ENCODE measurements at regions not wholly inside any gene's neighbourhood (a gene's known extent, or its start where the extent isn't known, plus 50 kb on each side); places are given as distances from the start of the nearest gene placed in this dataset.

DNA sequence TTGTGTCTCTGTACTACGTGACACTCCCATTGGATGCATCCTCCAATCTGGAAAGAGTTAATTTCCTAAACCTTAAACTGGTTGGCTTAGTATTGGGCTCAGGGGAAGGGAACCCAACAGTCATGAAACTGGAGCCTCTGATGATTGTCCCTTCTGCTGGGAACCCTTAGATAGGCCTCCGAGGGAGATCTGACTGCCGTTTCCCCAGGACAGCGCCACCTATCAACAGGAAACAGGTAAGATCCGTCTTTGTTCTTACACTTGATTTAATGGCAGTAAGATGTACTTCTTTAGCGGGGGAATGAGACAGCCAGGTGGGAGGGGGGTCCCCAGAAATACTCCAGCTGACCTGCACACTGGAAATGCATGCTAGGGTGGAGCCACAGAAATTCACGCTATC, 1749.6 kb downstream of the SI start:
- TF ChIP-seq, protein P1, sequence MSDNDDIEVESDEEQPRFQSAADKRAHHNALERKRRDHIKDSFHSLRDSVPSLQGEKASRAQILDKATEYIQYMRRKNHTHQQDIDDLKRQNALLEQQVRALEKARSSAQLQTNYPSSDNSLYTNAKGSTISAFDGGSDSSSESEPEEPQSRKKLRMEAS (IDR thresholded peaks at IDR 0.05): no peak
- no peak for TF ChIP-seq EP300 (IDR thresholded peaks at IDR 0.05; ENCODE audit: borderline replicate concordance)
- TF ChIP-seq TCF12 (IDR thresholded peaks at IDR 0.05; ENCODE audit: low read depth): no peak
- no peak for TF ChIP-seq FOXM1 (IDR thresholded peaks at IDR 0.05; ENCODE audit: borderline replicate concordance, low read depth)
- TF ChIP-seq, protein P2, sequence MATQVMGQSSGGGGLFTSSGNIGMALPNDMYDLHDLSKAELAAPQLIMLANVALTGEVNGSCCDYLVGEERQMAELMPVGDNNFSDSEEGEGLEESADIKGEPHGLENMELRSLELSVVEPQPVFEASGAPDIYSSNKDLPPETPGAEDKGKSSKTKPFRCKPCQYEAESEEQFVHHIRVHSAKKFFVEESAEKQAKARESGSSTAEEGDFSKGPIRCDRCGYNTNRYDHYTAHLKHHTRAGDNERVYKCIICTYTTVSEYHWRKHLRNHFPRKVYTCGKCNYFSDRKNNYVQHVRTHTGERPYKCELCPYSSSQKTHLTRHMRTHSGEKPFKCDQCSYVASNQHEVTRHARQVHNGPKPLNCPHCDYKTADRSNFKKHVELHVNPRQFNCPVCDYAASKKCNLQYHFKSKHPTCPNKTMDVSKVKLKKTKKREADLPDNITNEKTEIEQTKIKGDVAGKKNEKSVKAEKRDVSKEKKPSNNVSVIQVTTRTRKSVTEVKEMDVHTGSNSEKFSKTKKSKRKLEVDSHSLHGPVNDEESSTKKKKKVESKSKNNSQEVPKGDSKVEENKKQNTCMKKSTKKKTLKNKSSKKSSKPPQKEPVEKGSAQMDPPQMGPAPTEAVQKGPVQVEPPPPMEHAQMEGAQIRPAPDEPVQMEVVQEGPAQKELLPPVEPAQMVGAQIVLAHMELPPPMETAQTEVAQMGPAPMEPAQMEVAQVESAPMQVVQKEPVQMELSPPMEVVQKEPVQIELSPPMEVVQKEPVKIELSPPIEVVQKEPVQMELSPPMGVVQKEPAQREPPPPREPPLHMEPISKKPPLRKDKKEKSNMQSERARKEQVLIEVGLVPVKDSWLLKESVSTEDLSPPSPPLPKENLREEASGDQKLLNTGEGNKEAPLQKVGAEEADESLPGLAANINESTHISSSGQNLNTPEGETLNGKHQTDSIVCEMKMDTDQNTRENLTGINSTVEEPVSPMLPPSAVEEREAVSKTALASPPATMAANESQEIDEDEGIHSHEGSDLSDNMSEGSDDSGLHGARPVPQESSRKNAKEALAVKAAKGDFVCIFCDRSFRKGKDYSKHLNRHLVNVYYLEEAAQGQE (IDR thresholded peaks at IDR 0.05; ENCODE audit: low read depth): no peak
- no peak for TF ChIP-seq YY1 (IDR thresholded peaks at IDR 0.05; ENCODE audit: low read depth)
- TF ChIP-seq ZBTB7A (IDR thresholded peaks at IDR 0.05; ENCODE audit: low read depth): no peak

DNA sequence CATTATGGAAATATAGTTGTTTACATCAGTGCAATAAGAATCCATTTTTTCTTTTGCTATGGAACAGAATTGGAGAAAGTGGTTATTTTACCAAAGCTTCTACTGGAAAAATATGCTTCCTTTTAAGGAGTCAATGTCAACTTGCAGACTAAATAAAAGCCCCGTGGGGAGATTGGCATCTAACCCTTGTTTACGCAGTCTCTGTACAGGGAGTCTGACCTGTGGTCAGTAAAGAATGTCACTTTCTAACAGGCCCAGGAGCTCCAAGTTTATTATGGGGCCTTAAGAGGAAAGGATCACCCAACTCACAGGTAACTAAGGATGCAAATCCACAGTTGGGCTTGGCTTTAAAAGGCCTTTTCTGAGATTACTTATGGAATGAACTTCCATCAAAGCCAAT, 1751.2 kb downstream of the SI start:
- TF ChIP-seq EGR1 (IDR thresholded peaks at IDR 0.05): no peak
- no peak for TF ChIP-seq TEAD4 (IDR thresholded peaks at IDR 0.05)
- TF ChIP-seq, protein P1 (IDR thresholded peaks at IDR 0.05): no peak
- no peak for TF ChIP-seq YY1 (IDR thresholded peaks at IDR 0.05; ENCODE audit: low read depth)
- no peak for TF ChIP-seq TCF12 (IDR thresholded peaks at IDR 0.05; ENCODE audit: low read depth)
- no peak for TF ChIP-seq CREB1 (IDR thresholded peaks at IDR 0.05; ENCODE audit: low read depth)

DNA sequence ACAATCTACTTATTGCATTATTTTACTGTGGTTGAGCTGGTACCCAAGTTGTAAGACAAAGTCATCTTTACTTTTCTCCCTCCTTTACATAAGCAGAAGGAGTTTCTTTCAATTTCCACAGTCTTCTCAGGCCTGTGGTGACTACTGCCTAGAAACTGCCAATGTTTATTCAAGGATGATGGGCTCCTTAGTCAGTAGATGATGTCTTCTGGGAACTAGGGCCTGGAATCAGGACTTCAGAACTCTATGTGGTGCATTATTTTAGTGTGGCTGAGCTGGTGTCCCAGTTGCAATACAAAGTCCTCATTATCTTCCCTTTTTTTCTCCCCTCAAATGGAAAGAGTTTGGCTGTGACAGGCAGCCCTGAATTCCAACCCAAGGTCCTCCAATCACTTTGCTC, 1762.5 kb downstream of the SI start:
- TF ChIP-seq YY1 (IDR thresholded peaks at IDR 0.05; ENCODE audit: low read depth) (no peak), CEBPB (IDR thresholded peaks at IDR 0.05) (no peak), CREB1 (IDR thresholded peaks at IDR 0.05; ENCODE audit: low read depth) (no peak), EGR1 (IDR thresholded peaks at IDR 0.05) (no peak), EP300 (IDR thresholded peaks at IDR 0.05; ENCODE audit: borderline replicate concordance) (no peak), TCF12 (IDR thresholded peaks at IDR 0.05; ENCODE audit: low read depth) (no peak), FOXM1 (IDR thresholded peaks at IDR 0.05; ENCODE audit: borderline replicate concordance, low read depth) (no peak), ZBTB7A (IDR thresholded peaks at IDR 0.05; ENCODE audit: low read depth) (no peak)
- TF ChIP-seq, protein P2 (IDR thresholded peaks at IDR 0.05; ENCODE audit: low read depth): no peak
- TF ChIP-seq, protein P3, sequence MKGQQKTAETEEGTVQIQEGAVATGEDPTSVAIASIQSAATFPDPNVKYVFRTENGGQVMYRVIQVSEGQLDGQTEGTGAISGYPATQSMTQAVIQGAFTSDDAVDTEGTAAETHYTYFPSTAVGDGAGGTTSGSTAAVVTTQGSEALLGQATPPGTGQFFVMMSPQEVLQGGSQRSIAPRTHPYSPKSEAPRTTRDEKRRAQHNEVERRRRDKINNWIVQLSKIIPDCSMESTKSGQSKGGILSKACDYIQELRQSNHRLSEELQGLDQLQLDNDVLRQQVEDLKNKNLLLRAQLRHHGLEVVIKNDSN (IDR thresholded peaks at IDR 0.05): no peak

DNA sequence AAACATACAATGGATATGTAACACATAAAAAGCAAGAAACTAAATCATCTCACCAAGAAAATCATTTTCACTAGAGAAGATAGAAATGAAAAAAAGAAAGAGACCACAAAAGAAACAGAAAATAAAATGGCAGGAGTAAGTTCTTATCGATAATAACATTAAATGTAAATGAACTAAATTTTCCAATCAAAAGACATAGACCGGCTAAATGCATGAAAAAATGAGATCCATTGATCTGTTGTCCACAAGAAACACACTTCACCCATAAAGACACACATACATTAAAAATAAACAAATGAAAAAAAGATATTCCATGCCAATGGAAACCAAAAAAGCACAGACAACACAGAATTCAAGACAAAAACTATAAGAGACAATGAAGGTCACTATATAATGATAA, 1771.9 kb downstream of the SI start:
- TF ChIP-seq TCF12 (IDR thresholded peaks at IDR 0.05; ENCODE audit: low read depth): no peak
- TF ChIP-seq, protein P2 (IDR thresholded peaks at IDR 0.05; ENCODE audit: low read depth): no peak

DNA sequence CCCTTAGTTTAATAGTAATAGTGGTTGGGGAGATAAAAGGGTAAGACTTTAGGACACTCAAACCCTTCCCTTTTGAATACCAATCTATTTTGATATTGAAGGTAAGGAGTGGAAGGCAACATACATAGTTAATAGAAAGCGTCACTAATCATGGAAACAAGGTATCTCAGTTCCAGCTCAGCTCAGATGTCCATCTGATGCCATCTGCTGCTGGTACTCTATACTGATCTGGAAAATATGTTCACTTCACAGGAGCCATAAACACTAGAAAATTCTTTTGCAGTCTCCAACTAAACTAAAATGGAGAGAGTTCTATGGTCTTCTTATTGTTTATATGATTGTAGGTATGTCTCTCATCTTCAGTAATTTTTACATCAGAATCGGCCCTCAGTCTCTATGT, 1777.1 kb downstream of the OTOL1 start:
- TF ChIP-seq, protein P2 (IDR thresholded peaks at IDR 0.05; ENCODE audit: low read depth): no peak
- TF ChIP-seq, protein P3 (IDR thresholded peaks at IDR 0.05): no peak
- no peak for TF ChIP-seq CEBPB (IDR thresholded peaks at IDR 0.05)
- TF ChIP-seq EP300 (IDR thresholded peaks at IDR 0.05; ENCODE audit: borderline replicate concordance): no peak
- TF ChIP-seq TAF1 (IDR thresholded peaks at IDR 0.05; ENCODE audit: low read depth): no peak
- TF ChIP-seq, protein P1 (IDR thresholded peaks at IDR 0.05): no peak
- no peak for TF ChIP-seq NFIC (IDR thresholded peaks at IDR 0.05)
- no peak for TF ChIP-seq TEAD4 (IDR thresholded peaks at IDR 0.05)
- no peak for TF ChIP-seq FOXM1 (IDR thresholded peaks at IDR 0.05; ENCODE audit: borderline replicate concordance, low read depth)
- no peak for TF ChIP-seq TCF12 (IDR thresholded peaks at IDR 0.05; ENCODE audit: low read depth)
- TF ChIP-seq RAD21 (IDR thresholded peaks at IDR 0.05; ENCODE audit: low read depth): no peak
- TF ChIP-seq EGR1 (IDR thresholded peaks at IDR 0.05): no peak
- TF ChIP-seq YY1 (IDR thresholded peaks at IDR 0.05; ENCODE audit: low read depth): no peak
- no peak for TF ChIP-seq ZBTB7A (IDR thresholded peaks at IDR 0.05; ENCODE audit: low read depth)
- TF ChIP-seq CREB1 (IDR thresholded peaks at IDR 0.05; ENCODE audit: low read depth): no peak
